ENCODE measurements at regions not wholly inside any gene's neighbourhood (a gene's known extent, or its start where the extent isn't known, plus 50 kb on each side); places are given as distances from the start of the nearest gene placed in this dataset.
A peak's percentile ranks its signal among the peaks of the same experiment; 100 is the strongest.
"Not testable (repeated sequence)": the region's sequence is repeated elsewhere in the genome, so short reads cannot be mapped to it uniquely, and the experiment has no call there.

DNA sequence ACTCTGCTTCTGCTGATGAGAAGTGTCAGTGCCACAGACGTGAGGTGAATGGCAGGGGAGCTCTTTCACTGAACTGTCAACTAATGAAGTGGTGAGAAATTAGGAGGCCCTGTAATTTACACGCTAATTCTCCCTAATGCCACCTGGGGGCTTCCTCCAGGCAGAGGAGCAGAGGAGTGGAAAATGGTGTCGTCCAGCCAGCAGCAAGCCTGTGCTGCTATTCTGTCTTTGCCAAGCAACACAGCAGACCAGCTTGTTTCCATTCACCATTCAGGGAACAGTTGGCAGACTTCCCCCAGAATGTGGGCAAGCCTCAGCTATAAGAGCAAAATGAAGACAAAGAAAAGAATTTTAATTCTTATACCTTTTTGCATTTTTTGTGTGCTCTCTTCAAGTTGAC, 245.2 kb upstream of the TET2 start:
- ATAC-seq = no peak

DNA sequence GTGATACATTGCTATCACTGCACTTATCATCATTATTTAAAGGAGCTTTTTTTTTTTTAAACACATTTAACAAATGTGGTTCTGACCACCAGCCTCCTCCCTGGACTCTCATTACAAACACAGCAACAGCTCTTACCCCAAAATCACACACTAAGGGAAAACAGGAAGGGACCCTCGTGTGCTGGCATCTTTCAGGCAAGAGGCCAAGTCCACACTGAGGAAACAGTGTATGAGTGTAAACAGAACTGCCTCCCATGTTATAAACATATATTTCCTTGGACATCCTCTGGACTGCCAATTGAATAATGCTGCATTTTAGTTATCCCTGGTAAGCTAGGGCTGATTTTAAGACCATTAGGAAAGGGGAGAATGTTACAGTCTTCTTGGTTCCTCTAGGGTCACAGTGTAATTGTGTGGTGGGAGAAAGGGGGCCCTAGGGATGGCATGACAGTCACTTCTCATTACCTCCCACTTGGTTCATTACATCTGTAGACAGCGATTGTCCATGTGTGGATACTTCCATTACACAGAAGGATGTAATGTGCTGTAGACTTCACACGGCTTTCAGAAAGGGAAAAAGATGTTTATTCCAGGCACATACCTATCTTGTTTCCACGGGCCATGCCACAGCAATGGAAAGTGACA, 244.6 kb upstream of the TET2 start:
- ATAC-seq = no peak

DNA sequence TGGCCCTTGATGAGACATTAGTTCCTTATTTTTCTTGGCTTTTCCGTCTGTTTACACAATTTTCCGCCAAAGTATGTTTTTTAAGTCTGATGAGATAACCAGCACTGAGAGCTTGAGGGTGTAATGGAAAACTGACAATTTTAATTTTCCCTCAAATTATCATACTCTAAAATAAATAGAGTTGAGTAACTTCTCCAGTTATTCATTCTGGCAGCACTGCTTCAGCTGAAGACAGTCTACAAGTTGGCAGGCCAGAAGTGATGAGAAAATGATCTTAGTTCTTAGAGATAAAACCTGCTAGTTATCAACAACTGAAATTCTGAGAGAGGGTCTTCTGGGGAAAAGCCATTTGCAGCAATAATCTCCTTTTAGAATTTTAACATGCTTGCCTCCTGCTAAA, 241.6 kb upstream of the TET2 start:
- no peak for ATAC-seq

- no peak for ATAC-seq
Observed at GRCh38 chr4:104905546-104905945, 241.1 kb upstream of the TET2 start.

DNA sequence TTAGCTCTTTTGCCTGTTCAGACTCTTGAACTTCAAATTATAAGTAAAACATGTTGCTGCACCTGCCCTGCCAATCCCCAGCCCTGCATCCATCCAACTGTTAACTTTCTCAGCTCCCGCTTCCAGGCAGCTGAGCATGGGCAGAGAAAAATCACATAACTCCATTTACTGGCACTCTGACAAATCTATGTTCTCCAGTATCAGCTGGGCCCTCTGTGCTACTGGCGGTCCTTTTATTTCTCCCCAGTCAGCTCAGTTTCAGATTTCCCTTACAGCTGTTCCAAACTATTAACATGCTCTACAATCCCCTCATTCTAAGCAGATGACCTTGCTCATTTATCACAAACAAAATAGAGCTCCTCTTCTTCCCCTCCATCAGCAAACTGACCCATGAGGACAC, 240.4 kb upstream of the TET2 start:
- ATAC-seq = no peak

DNA sequence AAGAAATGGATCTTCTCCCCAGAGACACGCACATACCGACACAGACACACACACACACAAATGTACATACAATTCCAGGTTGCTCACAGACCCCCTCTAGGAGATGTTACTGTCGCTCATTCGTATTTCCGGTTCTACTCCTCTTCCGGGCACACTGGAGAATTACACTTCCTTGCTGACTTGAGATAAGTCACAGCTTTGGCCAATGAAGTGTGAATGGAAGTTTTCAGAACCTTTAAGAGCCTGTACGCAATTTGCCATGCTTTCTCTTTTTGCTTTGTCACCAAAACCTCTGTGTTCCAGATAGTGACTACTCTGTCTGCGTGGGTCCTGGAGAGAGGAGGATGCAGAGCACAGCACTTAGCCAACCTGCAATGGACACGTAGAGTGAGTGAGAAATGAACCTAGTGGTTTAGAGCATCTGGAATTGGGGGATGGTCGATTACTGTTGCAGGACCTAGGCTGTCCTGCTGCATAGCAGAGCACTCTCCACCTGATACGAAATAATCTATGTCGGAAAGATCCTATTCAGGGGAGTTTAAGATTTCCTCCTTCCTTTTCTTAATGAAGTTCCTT, 239.5 kb upstream of the TET2 start:
- no peak for ATAC-seq

- ATAC-seq = no peak
Observed at GRCh38 chr4:104907991-104908390, 238.7 kb upstream of the TET2 start.

- no peak for ATAC-seq
Observed at GRCh38 chr4:104909376-104909775, 237.3 kb upstream of the TET2 start.

GRCh38 chr4:104912518-104912917, 234.2 kb upstream of the TET2 start:
- ATAC-seq = no peak

DNA sequence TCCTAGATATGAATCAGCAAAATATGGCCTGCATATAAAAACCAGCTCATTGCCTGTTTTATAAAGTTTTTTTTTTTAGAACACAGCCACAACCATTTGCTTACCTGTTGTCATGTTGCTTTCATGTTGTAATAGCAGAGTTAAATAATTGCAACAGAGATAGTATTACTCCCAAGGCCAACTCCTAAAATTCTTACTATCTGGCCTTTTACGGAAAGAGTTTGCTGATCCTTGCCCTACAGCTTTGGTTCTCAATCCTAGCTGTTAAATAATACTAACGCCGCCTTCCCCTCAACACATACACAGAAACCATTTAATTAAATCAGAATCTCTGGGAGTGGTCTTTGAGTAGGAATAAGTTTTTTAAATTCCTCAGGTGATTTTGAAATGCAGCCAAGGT, 231.3 kb upstream of the TET2 start:
- no peak for ATAC-seq

DNA sequence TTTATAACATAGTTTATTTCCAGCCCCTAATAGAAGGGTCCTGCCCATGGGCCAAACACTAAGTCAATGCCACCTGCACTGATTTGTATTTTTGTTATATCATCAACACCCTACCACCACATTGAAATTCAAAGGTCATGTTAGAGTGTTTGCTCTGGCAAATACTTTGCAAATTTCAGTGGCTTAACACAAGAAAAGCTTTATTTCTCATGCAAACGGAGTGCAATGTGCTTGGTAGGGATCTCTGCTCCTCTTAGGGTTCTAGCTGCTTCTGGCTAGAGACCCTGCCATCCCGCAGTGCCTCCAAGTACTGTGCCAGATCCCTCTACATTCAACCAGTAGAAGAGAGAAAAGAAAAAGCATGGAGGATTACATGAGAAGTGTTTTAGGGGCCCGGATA, 230.8 kb upstream of the TET2 start:
- no peak for ATAC-seq

DNA sequence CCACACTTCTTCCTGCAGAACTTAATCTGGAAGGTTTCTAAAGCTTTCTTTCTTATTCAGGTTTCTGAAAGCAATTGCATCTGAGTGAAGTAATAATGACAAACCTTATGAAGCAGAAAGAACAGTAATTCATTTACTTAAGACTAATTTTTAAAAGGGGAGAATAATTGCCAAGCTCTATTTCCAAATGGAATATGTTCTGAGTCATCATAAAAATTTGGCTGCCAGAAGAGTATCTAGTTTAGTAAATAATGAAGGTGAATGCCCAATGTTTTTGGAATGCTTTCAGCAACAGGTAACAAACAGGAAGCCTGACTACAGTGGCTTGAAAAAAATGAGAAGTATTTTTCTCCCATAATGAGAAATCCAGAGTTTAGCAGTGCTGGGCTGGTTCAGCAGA, 227.3 kb upstream of the TET2 start:
- ATAC-seq = no peak

- no peak for ATAC-seq
Observed at GRCh38 chr4:104930298-104930697, 216.4 kb upstream of the TET2 start.

DNA sequence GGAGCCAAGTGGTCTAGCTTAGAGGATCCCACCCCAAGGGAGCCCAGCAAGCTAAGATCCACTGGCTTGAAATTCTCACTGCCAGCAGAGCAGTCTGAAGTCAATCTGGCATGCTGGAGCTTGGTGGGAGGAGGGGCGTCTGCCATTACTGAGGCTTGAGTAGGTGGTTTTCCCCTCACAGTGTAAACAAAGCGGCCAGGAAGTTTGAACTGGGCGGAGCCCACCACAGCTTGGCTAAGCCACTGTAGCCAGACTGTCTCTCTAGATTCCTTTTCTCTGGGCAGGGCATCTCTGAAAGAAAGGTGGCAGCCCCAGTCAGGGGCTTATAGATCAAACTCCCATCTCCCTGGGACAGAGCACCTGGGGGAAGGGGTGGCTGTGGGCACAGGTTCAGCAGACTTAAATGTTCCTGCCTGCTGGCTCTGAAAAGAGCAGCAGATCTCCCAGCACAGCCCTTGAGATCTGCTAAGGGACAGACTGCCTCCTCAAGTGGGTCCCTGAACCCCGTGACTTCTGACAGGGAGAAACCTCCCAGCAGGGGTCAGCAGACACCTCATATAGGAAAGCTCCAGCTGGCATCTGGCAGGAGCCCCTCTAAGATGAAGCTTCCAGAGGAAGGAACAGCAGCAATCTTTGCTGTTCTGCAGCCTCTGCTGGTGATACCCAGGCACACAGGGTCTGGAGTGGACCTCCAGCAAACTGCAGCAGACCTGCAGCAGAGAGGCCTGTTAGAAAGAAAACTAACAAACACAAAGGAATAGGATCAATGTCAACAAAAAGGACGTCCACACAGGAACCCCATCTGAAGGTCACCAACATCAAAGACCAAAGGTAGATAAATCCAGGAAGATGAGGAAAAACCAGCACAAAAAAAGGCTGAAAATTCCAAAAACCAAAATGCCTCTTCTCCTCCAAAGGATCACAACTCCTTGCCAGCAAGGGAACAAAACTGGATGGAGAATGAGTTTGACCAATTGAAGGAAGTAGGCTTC, 215.6 kb upstream of the TET2 start:
- ATAC-seq = not testable (repeated sequence)

DNA sequence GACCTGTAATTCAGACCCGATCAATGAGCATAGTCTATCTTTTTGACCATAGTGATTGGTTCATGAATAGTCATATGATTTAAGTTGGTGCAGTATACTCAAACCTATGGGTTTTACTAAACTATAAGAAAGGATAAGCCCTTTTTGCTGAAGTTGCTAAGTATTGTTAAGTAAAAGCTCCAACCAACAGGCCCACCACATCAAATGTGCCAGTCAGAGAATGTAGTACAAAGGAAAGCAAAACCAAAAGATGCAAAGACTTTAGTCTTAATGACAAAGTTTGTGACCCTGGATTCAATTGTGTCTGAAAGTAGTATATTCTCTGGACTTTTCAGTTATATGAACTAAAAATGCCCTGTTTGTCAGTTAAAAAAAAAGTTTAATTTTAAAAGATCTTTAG, 208.1 kb upstream of the TET2 start:
- no peak for ATAC-seq

DNA sequence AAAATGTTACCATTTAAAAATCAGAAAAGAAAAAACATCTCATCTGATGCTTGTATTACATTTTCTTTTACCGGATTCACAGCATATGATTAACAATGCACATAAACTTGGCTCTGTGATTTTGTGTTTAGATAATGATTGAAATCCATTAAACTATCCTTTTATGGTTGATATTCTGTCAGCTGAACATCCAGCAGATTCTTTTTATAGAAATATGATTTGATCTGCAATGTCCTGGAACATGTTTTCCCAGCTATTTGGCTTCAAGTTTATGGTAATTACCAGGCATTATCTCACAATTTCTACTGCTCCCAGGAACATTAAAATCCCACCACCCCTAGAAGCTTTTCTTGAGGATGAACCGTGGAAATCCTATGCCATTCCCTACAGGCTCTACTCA, 205.7 kb upstream of the TET2 start:
- ATAC-seq = no peak

GRCh38 chr4:104941661-104942062, 205.0 kb upstream of the TET2 start:
- ATAC-seq = peak; percentile 37

- peak; percentile 48 for ATAC-seq
Observed at GRCh38 chr4:104942990-104943743, 203.5 kb upstream of the TET2 start.

- ATAC-seq = no peak
Observed at GRCh38 chr4:104944596-104944995, 202.1 kb upstream of the TET2 start.

GRCh38 chr4:104964410-104965175, 182.1 kb upstream of the TET2 start:
- ATAC-seq = no peak

GRCh38 chr4:104966349-104967033, 180.2 kb upstream of the TET2 start:
- ATAC-seq = peak; percentile 82

GRCh38 chr4:104967034-104967401, 179.7 kb upstream of the TET2 start:
- ATAC-seq = peak; percentile 90

Measured in esophagus mucosa (tissue), 1 donor.